HG02759 (cell line): ENCODE measurements at regions not wholly inside any gene's neighbourhood (a gene's known extent, or its start where the extent isn't known, plus 50 kb on each side); places are given as distances from the start of the nearest gene placed in this dataset.

ENCODE experiments used
- ATAC-seq: cut with Tn5 transposase; IDR thresholded peaks from one replicate; pipeline ENCODE4 v1.9.1; 2021; ENCODE audit warnings: mild to moderate bottlenecking, moderate library complexity; ENCODE audit not compliant: unreplicated experiment

- ATAC-seq = no peak
These were observed 519.6 kb upstream of the TENM4 start for GRCh38 chr11:79960461-79960860.

- ATAC-seq = no peak
These were observed 518.5 kb upstream of the TENM4 start for GRCh38 chr11:79959318-79959717.

- ATAC-seq = no peak
These were observed 516.9 kb upstream of the TENM4 start for GRCh38 chr11:79957702-79958101.

GRCh38 chr11:79956061-79956460 is 515.2 kb upstream of the TENM4 start:
- ATAC-seq = no peak

GRCh38 chr11:79953629-79954028 is 512.8 kb upstream of the TENM4 start:
- no peak for ATAC-seq

GRCh38 chr11:79950741-79951140 is 509.9 kb upstream of the TENM4 start:
- ATAC-seq = no peak

GRCh38 chr11:79950172-79950571 is 509.3 kb upstream of the TENM4 start:
- ATAC-seq = no peak

GRCh38 chr11:79949574-79949973 is 508.7 kb upstream of the TENM4 start:
- ATAC-seq = no peak

GRCh38 chr11:79942646-79943045 is 501.8 kb upstream of the TENM4 start:
- ATAC-seq = no peak

GRCh38 chr11:79942090-79942489 is 501.3 kb upstream of the TENM4 start:
- ATAC-seq = no peak

- ATAC-seq = no peak
These were observed 500.3 kb upstream of the TENM4 start for GRCh38 chr11:79940974-79941735.

- no peak for ATAC-seq
These were observed 499.3 kb upstream of the TENM4 start for GRCh38 chr11:79940165-79940564.

GRCh38 chr11:79939111-79939510 is 498.3 kb upstream of the TENM4 start:
- no peak for ATAC-seq

- ATAC-seq = no peak
These were observed 497.0 kb upstream of the TENM4 start for GRCh38 chr11:79937676-79938334.

- ATAC-seq = no peak
These were observed 491.8 kb upstream of the TENM4 start for GRCh38 chr11:79932612-79933011.

- no peak for ATAC-seq
These were observed 490.9 kb upstream of the TENM4 start for GRCh38 chr11:79931692-79932091.

- no peak for ATAC-seq
These were observed 485.9 kb upstream of the TENM4 start for GRCh38 chr11:79926707-79927106.

GRCh38 chr11:79925570-79925969 is 484.7 kb upstream of the TENM4 start:
- peak; percentile 92 for ATAC-seq

- ATAC-seq = no peak
These were observed 481.8 kb upstream of the TENM4 start for GRCh38 chr11:79922641-79923040.

- no peak for ATAC-seq
These were observed 479.6 kb upstream of the TENM4 start for GRCh38 chr11:79920480-79920879.

GRCh38 chr11:79919350-79919749 is 478.5 kb upstream of the TENM4 start:
- ATAC-seq = no peak

- no peak for ATAC-seq
These were observed 478.0 kb upstream of the TENM4 start for GRCh38 chr11:79918846-79919245.

- ATAC-seq = no peak
These were observed 465.3 kb upstream of the TENM4 start for GRCh38 chr11:79906164-79906563.
